ENCODE measurements at regions not wholly inside any gene's neighbourhood (a gene's known extent, or its start where the extent isn't known, plus 50 kb on each side); places are given as distances from the start of the nearest gene placed in this dataset.

DNA sequence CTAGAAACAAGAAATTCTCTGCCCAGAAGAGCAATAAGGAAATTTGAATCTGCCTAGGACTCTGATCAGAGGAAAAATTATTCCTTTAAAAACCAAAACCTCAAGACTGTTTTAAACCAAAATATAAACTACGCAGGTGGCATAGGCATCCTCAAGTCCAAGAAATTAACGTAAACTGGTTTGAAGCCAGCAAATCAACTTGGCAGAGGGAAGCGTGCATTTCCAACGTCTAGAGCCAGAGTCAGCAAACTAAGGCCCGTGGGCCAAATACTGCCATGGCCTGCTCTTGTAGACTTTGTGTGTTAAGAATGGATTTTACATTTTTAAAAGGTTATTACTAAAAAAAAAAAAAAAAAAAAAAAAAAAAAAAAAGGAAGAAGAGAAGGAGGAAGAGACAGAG lies 67.8 kb upstream of the VTCN1 start:
- TF ChIP-seq, protein P1, sequence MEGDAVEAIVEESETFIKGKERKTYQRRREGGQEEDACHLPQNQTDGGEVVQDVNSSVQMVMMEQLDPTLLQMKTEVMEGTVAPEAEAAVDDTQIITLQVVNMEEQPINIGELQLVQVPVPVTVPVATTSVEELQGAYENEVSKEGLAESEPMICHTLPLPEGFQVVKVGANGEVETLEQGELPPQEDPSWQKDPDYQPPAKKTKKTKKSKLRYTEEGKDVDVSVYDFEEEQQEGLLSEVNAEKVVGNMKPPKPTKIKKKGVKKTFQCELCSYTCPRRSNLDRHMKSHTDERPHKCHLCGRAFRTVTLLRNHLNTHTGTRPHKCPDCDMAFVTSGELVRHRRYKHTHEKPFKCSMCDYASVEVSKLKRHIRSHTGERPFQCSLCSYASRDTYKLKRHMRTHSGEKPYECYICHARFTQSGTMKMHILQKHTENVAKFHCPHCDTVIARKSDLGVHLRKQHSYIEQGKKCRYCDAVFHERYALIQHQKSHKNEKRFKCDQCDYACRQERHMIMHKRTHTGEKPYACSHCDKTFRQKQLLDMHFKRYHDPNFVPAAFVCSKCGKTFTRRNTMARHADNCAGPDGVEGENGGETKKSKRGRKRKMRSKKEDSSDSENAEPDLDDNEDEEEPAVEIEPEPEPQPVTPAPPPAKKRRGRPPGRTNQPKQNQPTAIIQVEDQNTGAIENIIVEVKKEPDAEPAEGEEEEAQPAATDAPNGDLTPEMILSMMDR (IDR thresholded peaks at IDR 0.05; ENCODE audit: insufficient read depth, low read length, poor library complexity, severe bottlenecking): no peak
- no peak for TF ChIP-seq EZH2phosphoT487 (conservative IDR thresholded peaks at IDR 0.05; ENCODE audit: low read length)

Measured in SU-DHL-6 (cell line).